Left renal pelvis (tissue), 4 donors: ENCODE measurements at regions not wholly inside any gene's neighbourhood (a gene's known extent, or its start where the extent isn't known, plus 50 kb on each side); places are given as distances from the start of the nearest gene placed in this dataset.

Experiments
- DNase-seq, 4 donors: peaks; one replicate each; pipeline ENCODE4 v3.0.0-alpha.2; 2013; ENCODE audit warnings: low read depth in 4 of 4, low spot score in 3 of 4

DNA sequence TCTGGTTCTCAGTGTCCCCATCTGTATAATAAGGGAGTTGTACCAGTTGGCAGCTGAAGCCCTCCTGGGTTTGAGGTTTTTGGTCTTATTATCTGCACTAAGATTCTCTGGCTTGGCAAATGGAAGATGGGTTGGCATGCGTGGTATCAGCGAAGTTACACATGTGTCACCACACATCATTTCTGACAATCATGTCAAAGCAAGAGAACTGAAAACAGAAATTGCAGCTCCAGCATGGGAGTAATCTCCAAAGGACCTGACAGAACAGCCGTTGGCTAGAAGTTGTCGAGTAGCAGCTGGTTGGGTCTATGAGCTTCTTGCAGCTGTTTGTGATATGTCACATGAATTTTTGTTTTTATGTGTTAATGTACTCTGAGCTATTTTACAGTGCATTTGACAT, 317.4 kb downstream of the SLC4A3 start:
- DNase-seq, result no peak

DNA sequence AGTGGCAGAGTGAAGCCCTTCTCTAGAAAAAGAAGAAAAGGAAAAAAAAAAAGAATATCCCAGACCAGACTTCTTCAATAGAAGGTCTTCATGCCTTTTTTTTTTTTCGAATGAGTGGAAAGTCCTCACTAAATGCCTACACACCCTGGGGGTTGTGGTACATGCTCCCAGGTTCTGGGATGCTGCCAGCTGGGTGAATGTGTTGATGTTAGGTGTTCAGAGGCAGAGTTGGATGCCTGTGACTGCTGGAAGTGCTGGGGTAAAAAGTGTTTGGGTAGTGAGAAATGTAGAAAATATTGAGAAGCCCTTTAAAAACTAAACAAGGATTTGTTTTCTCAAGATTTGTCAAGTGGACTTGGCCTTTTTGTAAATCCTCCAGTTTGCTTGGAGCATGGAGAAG, 318.6 kb downstream of the SLC4A3 start:
- DNase-seq, result no peak

DNA sequence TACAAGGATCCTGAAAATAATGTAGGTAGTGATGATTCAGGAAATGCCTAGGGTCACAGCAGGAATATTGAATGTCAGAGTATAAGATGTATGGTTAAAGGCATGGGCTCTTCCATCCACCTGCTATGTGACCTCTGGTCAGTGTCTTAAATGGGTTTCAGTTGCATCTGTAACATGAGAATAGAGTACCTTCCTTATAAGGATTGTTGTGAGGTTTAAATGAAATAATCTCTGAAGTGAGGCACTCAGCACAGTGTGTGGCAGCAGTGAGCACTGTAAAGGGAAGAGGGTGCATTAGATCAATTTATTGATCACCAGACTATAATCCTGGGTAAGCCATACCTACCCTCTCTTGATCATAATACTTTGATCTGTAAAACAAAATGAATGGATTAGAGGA, 319.1 kb downstream of the SLC4A3 start:
- DNase-seq, result no peak

DNA sequence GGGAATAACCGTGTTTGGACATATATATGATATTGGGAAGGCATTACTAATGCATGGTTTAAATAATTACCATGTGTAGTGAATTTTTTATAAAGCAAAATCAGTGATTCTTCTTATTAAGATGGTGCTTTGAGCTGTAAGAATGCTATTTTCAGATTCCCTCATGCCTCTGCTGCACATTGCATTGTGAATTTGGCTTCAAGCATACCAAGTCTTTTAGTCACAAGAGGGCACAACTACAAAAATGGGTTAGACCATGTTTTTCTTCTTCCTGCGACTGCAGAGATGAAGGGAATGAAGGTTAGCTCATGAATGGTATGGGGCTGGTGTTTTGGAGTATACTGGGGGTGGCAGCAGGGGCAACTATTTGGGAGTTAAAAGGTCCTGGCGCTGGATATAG, 320.1 kb downstream of the SLC4A3 start:
- no peak for DNase-seq

DNA sequence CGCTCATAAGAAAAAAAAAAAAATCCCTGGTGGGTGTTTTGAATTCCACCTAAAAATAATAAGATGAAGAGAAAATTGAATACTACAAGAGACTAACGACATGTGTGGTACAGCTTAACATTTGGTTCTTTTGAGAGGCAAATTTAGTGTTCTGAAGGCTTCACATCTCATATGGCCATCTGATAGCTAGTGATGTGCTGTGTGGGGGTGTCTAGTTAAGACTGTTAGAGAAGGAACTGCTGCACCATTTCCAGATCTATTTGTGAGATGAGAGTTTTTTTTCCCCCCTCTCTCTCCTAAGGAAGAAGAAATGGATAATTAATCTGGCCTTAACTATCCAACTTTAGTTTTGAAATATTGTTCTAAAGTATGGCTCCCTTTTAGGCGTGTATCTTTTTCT, 321.6 kb downstream of the SLC4A3 start:
- DNase-seq, result no peak

GRCh38 chr2:219951099-219951498, 323.7 kb downstream of the SLC4A3 start:
- no peak for DNase-seq

GRCh38 chr2:219954331-219954730, 326.9 kb downstream of the SLC4A3 start:
- no peak for DNase-seq

DNA sequence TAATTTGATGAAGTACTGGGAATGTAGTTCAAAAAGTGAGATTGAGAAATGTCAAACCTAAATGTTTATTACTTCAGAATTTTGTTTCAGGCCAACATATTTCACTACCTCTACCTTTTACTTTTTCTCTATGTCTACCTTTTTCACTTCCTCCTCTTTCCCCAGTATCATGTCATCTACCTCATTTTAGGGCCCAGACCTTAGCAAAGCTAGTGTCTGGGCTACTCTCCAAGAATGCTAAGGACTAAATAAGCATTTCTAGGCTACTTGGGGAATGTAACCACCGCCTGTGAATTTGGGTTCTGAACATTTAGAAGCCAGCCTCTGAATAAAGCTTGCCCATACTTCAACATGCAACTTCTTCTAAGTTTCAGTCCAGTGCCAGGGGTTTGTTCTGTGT, 330.4 kb downstream of the SLC4A3 start:
- DNase-seq, result no peak

GRCh38 chr2:219958941-219959340, 331.5 kb downstream of the SLC4A3 start:
- DNase-seq, result no peak

GRCh38 chr2:219959471-219959870, 332.0 kb downstream of the SLC4A3 start:
- DNase-seq, result no peak

- DNase-seq, result peak in 3 of 4 donors; percentile 8 to 19 (median 10)
Measured at GRCh38 chr2:219961947-219962498, 334.6 kb downstream of the SLC4A3 start.

- no peak for DNase-seq
Measured at GRCh38 chr2:219962801-219963200, 335.4 kb downstream of the SLC4A3 start.

DNA sequence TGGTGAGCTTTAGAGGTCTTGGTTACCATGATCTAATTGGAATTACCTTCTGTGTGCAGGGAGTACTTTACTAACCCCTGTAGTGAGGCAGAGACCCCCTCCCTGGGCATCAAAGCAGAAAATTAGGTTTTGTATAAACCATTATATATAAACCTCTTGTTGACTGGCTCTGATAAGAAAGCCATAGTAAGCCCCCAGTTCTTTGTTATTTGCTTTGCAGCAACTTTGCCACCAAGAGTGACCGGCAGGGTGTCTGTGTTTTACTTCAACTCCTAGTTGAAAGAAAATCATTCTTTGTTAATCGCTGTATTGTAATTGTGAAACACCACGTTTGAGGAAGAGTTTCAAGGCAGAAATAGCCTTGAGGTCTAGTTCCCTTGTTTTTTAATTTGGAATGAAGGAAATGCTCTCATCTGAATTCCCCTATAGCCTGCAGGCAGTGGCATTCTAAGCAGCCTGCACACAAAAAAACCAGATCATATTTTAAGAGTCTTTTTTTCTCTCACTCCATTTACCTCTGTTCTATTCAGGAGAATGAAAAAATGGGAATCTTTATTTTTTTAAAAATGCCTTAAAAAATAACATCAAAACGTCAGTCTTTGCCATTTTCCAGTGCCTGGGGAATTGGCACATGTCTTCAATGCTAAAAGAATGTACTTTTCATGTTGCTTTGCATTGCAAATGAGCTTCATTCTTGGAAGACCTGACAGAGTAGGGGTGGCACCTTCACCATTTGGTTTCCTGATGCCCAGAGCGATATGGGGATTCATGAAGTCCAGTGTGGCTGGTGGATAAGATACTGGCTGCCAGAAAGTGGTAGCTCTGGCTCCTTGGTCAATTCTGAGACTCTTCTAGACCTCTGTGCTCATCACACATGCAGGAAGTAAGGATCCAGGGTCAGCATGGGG, 338.1 kb downstream of the SLC4A3 start:
- DNase-seq, result no peak

GRCh38 chr2:219967247-219968245, 340.1 kb downstream of the SLC4A3 start:
- no peak for DNase-seq

DNA sequence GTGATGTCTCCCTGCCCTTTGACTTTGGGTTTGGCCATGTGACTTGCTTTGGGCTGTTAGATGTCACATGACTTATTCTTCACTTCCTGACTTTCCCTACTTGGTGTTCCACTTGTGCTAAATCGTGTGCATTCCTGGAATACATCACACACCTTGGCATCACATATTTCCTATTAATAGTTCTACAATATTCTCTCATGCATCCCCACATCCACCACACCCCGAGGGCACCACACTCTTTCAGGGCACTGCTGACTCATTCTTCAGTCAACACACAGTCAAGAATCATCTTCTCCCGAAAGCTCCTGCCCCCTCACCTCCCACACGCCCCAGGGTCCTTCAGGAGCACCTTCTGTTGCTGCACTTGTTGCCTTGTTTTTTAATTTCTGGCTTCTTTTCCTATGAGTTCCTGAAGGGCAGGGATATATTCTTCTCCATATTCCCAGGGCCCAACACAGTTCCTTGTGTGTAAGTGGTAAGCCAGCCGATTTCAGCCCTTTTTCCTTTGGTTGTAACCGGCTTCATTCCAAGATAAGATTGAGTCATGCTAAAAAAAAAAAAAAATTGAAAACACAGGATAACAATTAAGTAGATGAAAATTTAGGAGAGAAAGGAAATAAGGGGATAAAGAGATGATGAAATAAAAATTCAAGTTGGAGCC, 341.4 kb downstream of the SLC4A3 start:
- DNase-seq, result no peak

DNA sequence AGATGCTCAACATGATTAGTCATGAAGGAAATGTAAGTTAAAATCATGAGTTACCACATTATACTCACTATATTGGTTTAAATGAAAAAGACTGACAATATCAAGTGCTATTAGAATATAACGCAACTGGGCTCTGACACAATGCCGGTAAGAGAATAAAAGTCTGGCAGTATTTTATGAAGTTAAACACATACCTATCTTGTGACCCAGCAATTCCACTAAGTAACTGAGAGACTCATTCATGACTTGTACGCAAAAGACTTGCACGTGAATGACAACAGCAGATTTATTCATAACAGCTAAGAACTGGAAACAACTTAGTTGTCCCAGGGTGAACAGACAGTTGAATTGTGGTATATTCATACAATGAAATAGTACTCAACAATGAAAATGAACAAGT, 342.1 kb downstream of the SLC4A3 start:
- no peak for DNase-seq

DNA sequence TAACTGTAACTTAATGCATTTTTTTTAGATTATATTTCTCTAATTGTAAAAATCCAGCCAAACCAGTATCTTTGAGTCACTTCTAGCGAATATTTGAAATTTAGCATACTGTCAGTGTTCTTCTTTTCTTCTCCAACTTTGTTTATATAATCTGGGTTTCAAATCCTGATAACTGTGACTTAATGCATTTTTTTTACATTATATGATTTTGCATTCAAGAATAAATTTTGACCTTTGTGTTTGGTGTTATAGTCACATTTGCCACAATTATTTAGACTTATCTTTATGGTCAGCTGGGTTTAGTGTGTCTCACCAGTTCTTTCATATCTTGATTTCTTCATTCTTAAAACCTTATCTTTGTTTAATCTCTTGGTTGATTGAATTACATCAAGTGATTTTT, 345.7 kb downstream of the SLC4A3 start:
- DNase-seq, result no peak

DNA sequence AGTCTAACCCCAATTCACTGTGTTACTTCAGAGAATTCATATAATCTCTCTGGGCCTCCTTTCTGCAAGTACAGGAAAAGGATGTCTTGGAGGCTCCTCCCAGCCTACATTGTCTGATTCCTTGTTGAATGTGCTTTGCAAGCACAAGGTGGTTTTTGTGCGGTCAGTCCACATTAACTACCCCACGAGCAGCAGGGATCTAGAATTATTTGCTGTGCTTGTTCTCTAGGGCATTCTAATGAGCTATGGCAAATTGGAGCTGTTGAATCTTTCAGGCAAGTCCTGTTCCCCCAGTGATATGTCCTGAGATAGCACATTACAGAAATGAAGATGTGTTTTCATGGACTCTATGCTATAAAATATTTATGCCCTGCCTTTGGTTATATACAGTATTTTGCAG, 349.4 kb downstream of the SLC4A3 start:
- no peak for DNase-seq

GRCh38 chr2:219980638-219981037, 353.2 kb downstream of the SLC4A3 start:
- no peak for DNase-seq

GRCh38 chr2:219983836-219984235, 356.4 kb downstream of the SLC4A3 start:
- no peak for DNase-seq

GRCh38 chr2:219985017-219985416, 357.6 kb downstream of the SLC4A3 start:
- no peak for DNase-seq
